WTC11 (cell line): ENCODE measurements at regions not wholly inside any gene's neighbourhood (a gene's known extent, or its start where the extent isn't known, plus 50 kb on each side); places are given as distances from the start of the nearest gene placed in this dataset.

ENCODE experiments used
- ATAC-seq: fragments of 200-7000 bp; cut with Tn5 transposase; 2 replicates; pipeline ENCODE4 v1.10.0; 2021; ENCODE audit warnings: mild to moderate bottlenecking, moderate library complexity
- CTCF ChIA-PET: fragments of 300-600 bp; sonication (Branson Sonifier 250); formaldehyde crosslinking; loops from one replicate; lab custom pipeline; 2021; ENCODE audit warnings: antibody characterized with exemption; lab: Charles Lee
- POLR2A ChIA-PET: fragments of 350-600 bp; sonication (Branson Sonifier 250); formaldehyde crosslinking; loops from one replicate; lab custom pipeline; 2021; ENCODE audit warnings: antibody characterized with exemption; lab: Charles Lee
- DNase-seq: peaks from one replicate; pipeline ENCODE4 v3.0.0; 2021; ENCODE audit warnings: low spot score
- H3K27ac Mint-ChIP-seq: 2 replicates; pipeline ENCODE4 v1.8.0; 2021; ENCODE audit warnings: mixed read lengths
- H3K27me3 Mint-ChIP-seq: 2 replicates; pipeline ENCODE4 v1.8.0; 2021; ENCODE audit warnings: low read depth, mild to moderate bottlenecking, moderate library complexity, mixed read lengths
- H3K36me3 Mint-ChIP-seq: 2 replicates; pipeline ENCODE4 v1.8.0; 2021; ENCODE audit warnings: mixed read lengths
- H3K4me1 Mint-ChIP-seq: 2 replicates; pipeline ENCODE4 v1.8.0; 2022; ENCODE audit warnings: mixed read lengths
- H3K4me3 Mint-ChIP-seq: 2 replicates; pipeline ENCODE4 v1.8.0; 2021; ENCODE audit warnings: mild to moderate bottlenecking, moderate library complexity, mixed read lengths
- H3K9me3 Mint-ChIP-seq: 2 replicates; pipeline ENCODE4 v1.8.0; 2021; ENCODE audit warnings: mixed read lengths
- CBFB ChIP-seq: sonication (generic); formaldehyde crosslinking; IDR thresholded peaks from 2 replicates; pipeline ENCODE4 v1.8.1; 2022; ENCODE audit warnings: mild to moderate bottlenecking, low read depth, missing genetic modification reagents
- FOXJ3 ChIP-seq: sonication (generic); formaldehyde crosslinking; IDR thresholded peaks from 2 replicates; pipeline ENCODE4 v1.9.0; 2021; ENCODE audit warnings: missing genetic modification reagents, mild to moderate bottlenecking, borderline replicate concordance
- HMGA2 ChIP-seq: fragments of 250-450 bp; sonication (Bioruptor Pico); IDR thresholded peaks from 2 replicates; pipeline ENCODE4 v1.4.0; 2021; ENCODE audit warnings: mild to moderate bottlenecking, moderate library complexity
- IRF2 ChIP-seq: sonication (generic); formaldehyde crosslinking; IDR thresholded peaks from 2 replicates; pipeline ENCODE4 v1.8.0; 2022; ENCODE audit warnings: low read depth, missing genetic modification reagents, borderline replicate concordance
- MXD4 ChIP-seq: fragments of 250-450 bp; sonication (Bioruptor Pico); IDR thresholded peaks from 2 replicates; pipeline ENCODE4 v1.8.0; 2021; ENCODE audit warnings: mild to moderate bottlenecking, moderate library complexity, borderline replicate concordance
- NFYB ChIP-seq: sonication (generic); formaldehyde crosslinking; conservative IDR thresholded peaks from 2 replicates; pipeline ENCODE4 v1.8.0; 2022; ENCODE audit warnings: low read depth, missing genetic modification reagents
- NR3C1 ChIP-seq: sonication (generic); formaldehyde crosslinking; conservative IDR thresholded peaks from 2 replicates; pipeline ENCODE4 v1.8.1; 2023; ENCODE audit warnings: low read depth, mild to moderate bottlenecking, missing genetic modification reagents
- TP53 ChIP-seq: sonication (generic); formaldehyde crosslinking; IDR thresholded peaks from 2 replicates; pipeline ENCODE4 v1.8.1; 2023; ENCODE audit warnings: mild to moderate bottlenecking, missing genetic modification reagents
- ZBTB21 ChIP-seq: sonication (generic); formaldehyde crosslinking; IDR thresholded peaks from 2 replicates; pipeline ENCODE4 v1.8.1; 2023; ENCODE audit warnings: mild to moderate bottlenecking, missing genetic modification reagents, borderline replicate concordance
- ZNF219 ChIP-seq: sonication (generic); formaldehyde crosslinking; IDR thresholded peaks from 2 replicates; pipeline ENCODE4 v1.8.0; 2023; ENCODE audit warnings: missing genetic modification reagents, mild to moderate bottlenecking, borderline replicate concordance
- ZNF263 ChIP-seq: sonication (generic); formaldehyde crosslinking; IDR thresholded peaks from 2 replicates; pipeline ENCODE4 v1.8.1; 2022; ENCODE audit warnings: low read depth, mild to moderate bottlenecking, moderate library complexity, missing genetic modification reagents
- ZNF317 ChIP-seq: sonication (generic); formaldehyde crosslinking; IDR thresholded peaks from 2 replicates; pipeline ENCODE4 v1.8.1; 2023; ENCODE audit warnings: low read depth, mild to moderate bottlenecking, moderate library complexity, missing genetic modification reagents, borderline replicate concordance
- TF ChIP-seq, protein P1 (sequence below): fragments of 250-450 bp; sonication (Bioruptor Pico); IDR thresholded peaks from 2 replicates; pipeline ENCODE4 v1.9.0; 2021; ENCODE audit warnings: moderate library complexity, mild to moderate bottlenecking, inconsistent platforms, borderline replicate concordance
- TF ChIP-seq, protein P2 (sequence below): sonication (generic); formaldehyde crosslinking; IDR thresholded peaks from 2 replicates; pipeline ENCODE4 v1.8.1; 2023; ENCODE audit warnings: mild to moderate bottlenecking, missing genetic modification reagents
- TF ChIP-seq, protein P3 (sequence below): sonication (generic); formaldehyde crosslinking; IDR thresholded peaks from 2 replicates; pipeline ENCODE4 v1.8.0; 2023; ENCODE audit warnings: missing genetic modification reagents
- TF ChIP-seq, protein P4 (sequence below): sonication (generic); formaldehyde crosslinking; IDR thresholded peaks from 2 replicates; pipeline ENCODE4 v1.8.1; 2023; ENCODE audit warnings: mild to moderate bottlenecking, missing genetic modification reagents, moderate library complexity
- TF ChIP-seq, protein P5 (sequence below): sonication (generic); formaldehyde crosslinking; IDR thresholded peaks from 2 replicates; pipeline ENCODE4 v1.8.0; 2022; ENCODE audit warnings: mild to moderate bottlenecking, missing genetic modification reagents
- TF ChIP-seq, protein P6 (sequence below): fragments of 250-450 bp; sonication (Bioruptor Pico); IDR thresholded peaks from 2 replicates; pipeline ENCODE4 v1.9.0; 2021; ENCODE audit warnings: mild to moderate bottlenecking, borderline replicate concordance
- TF ChIP-seq, protein P7 (sequence below): sonication (generic); formaldehyde crosslinking; IDR thresholded peaks from 2 replicates; pipeline ENCODE4 v1.8.0; 2022; ENCODE audit warnings: mild to moderate bottlenecking, missing genetic modification reagents
- TF ChIP-seq, protein P8 (sequence below): fragments of 250-450 bp; sonication (Bioruptor Pico); conservative IDR thresholded peaks from 2 replicates; pipeline ENCODE4 v1.9.0; 2021; ENCODE audit warnings: mild to moderate bottlenecking
- TF ChIP-seq, protein P9 (sequence below): sonication (generic); formaldehyde crosslinking; IDR thresholded peaks from 2 replicates; pipeline ENCODE4 v1.8.1; 2023; ENCODE audit warnings: mild to moderate bottlenecking, missing genetic modification reagents, moderate library complexity

DNA sequence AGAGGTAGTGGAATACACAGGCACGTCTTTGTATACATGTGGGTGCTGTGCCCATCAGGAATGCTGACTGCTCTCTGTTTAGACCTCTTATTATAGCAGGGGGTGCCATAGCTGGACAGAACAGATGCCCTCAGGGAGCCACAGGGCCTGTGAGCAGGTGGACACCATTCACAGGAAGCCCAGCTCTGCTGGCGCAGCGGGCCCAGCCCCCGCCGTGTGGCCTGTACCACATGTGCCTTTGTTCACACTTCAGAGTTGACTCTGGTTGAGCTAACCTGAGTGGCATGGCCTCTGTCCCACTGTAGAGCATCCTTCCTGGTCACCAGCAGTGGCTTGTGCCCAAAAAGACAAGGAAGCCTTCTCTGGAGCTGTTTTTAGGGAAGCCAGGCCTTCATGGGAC is 730.9 kb upstream of the ID2 start (continued):
- TF ChIP-seq, protein P1, sequence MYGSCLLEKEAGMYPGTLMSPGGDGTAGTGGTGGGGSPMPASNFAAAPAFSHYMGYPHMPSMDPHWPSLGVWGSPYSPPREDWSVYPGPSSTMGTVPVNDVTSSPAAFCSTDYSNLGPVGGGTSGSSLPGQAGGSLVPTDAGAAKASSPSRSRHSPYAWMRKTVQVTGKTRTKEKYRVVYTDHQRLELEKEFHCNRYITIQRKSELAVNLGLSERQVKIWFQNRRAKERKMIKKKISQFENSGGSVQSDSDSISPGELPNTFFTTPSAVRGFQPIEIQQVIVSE (CRISPR knock-in tag) = no peak
- TF ChIP-seq, protein P2, sequence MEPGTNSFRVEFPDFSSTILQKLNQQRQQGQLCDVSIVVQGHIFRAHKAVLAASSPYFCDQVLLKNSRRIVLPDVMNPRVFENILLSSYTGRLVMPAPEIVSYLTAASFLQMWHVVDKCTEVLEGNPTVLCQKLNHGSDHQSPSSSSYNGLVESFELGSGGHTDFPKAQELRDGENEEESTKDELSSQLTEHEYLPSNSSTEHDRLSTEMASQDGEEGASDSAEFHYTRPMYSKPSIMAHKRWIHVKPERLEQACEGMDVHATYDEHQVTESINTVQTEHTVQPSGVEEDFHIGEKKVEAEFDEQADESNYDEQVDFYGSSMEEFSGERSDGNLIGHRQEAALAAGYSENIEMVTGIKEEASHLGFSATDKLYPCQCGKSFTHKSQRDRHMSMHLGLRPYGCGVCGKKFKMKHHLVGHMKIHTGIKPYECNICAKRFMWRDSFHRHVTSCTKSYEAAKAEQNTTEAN = no peak
- TF ChIP-seq FOXJ3 (CRISPR knock-in tag) (no peak), ZBTB21 (CRISPR knock-in tag) (no peak)
- TF ChIP-seq, protein P3, sequence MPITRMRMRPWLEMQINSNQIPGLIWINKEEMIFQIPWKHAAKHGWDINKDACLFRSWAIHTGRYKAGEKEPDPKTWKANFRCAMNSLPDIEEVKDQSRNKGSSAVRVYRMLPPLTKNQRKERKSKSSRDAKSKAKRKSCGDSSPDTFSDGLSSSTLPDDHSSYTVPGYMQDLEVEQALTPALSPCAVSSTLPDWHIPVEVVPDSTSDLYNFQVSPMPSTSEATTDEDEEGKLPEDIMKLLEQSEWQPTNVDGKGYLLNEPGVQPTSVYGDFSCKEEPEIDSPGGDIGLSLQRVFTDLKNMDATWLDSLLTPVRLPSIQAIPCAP (CRISPR knock-in tag) = no peak
- TF ChIP-seq, protein P4, sequence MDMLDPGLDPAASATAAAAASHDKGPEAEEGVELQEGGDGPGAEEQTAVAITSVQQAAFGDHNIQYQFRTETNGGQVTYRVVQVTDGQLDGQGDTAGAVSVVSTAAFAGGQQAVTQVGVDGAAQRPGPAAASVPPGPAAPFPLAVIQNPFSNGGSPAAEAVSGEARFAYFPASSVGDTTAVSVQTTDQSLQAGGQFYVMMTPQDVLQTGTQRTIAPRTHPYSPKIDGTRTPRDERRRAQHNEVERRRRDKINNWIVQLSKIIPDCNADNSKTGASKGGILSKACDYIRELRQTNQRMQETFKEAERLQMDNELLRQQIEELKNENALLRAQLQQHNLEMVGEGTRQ (CRISPR knock-in tag) = no peak

DNA sequence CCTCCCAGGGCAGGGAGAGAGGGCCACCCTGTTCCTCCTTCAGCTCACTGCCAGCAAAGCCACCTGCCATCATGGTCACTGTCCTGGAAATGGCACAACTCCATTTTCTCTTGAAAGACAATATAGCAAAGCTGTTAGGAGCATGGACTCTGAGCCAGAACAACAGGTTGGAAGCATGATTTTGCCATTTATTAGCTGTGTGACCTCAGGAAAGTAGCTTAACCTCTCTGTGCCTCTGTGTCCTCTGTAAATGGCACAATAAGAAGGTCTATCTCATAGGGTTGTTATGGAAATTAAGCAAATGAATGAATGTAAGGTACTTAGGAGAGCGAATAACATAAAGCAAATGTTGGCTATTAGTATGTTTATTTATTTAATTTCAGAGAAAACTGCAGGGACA is 730.4 kb upstream of the ID2 start:
- ChIA-PET CTCF (interaction anchor here (0.5 kb wide), 1 partner anchor 435 kb away, joined by 5 read pairs; no protein-coding TSS in a partner anchor), POLR2A (no interaction called here)
- TF ChIP-seq CBFB (CRISPR knock-in tag) (no peak), MXD4 (CRISPR knock-in tag) (no peak), ZNF219 (CRISPR knock-in tag) (no peak), ZNF317 (CRISPR knock-in tag) (no peak), TP53 (CRISPR knock-in tag) (no peak), ZNF263 (no peak), NR3C1 (CRISPR knock-in tag) (no peak), HMGA2 (CRISPR knock-in tag) (no peak), NFYB (CRISPR knock-in tag) (no peak), IRF2 (CRISPR knock-in tag) (no peak)
- TF ChIP-seq, protein P5, sequence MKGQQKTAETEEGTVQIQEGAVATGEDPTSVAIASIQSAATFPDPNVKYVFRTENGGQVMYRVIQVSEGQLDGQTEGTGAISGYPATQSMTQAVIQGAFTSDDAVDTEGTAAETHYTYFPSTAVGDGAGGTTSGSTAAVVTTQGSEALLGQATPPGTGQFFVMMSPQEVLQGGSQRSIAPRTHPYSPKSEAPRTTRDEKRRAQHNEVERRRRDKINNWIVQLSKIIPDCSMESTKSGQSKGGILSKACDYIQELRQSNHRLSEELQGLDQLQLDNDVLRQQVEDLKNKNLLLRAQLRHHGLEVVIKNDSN (CRISPR knock-in tag) = no peak
- TF ChIP-seq, protein P6, sequence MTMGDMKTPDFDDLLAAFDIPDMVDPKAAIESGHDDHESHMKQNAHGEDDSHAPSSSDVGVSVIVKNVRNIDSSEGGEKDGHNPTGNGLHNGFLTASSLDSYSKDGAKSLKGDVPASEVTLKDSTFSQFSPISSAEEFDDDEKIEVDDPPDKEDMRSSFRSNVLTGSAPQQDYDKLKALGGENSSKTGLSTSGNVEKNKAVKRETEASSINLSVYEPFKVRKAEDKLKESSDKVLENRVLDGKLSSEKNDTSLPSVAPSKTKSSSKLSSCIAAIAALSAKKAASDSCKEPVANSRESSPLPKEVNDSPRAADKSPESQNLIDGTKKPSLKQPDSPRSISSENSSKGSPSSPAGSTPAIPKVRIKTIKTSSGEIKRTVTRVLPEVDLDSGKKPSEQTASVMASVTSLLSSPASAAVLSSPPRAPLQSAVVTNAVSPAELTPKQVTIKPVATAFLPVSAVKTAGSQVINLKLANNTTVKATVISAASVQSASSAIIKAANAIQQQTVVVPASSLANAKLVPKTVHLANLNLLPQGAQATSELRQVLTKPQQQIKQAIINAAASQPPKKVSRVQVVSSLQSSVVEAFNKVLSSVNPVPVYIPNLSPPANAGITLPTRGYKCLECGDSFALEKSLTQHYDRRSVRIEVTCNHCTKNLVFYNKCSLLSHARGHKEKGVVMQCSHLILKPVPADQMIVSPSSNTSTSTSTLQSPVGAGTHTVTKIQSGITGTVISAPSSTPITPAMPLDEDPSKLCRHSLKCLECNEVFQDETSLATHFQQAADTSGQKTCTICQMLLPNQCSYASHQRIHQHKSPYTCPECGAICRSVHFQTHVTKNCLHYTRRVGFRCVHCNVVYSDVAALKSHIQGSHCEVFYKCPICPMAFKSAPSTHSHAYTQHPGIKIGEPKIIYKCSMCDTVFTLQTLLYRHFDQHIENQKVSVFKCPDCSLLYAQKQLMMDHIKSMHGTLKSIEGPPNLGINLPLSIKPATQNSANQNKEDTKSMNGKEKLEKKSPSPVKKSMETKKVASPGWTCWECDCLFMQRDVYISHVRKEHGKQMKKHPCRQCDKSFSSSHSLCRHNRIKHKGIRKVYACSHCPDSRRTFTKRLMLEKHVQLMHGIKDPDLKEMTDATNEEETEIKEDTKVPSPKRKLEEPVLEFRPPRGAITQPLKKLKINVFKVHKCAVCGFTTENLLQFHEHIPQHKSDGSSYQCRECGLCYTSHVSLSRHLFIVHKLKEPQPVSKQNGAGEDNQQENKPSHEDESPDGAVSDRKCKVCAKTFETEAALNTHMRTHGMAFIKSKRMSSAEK = no peak
- TF ChIP-seq, protein P7, sequence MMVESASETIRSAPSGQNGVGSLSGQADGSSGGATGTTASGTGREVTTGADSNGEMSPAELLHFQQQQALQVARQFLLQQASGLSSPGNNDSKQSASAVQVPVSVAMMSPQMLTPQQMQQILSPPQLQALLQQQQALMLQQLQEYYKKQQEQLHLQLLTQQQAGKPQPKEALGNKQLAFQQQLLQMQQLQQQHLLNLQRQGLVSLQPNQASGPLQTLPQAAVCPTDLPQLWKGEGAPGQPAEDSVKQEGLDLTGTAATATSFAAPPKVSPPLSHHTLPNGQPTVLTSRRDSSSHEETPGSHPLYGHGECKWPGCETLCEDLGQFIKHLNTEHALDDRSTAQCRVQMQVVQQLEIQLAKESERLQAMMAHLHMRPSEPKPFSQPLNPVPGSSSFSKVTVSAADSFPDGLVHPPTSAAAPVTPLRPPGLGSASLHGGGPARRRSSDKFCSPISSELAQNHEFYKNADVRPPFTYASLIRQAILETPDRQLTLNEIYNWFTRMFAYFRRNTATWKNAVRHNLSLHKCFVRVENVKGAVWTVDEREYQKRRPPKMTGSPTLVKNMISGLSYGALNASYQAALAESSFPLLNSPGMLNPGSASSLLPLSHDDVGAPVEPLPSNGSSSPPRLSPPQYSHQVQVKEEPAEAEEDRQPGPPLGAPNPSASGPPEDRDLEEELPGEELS (CRISPR knock-in tag) = no peak
- TF ChIP-seq, protein P8, sequence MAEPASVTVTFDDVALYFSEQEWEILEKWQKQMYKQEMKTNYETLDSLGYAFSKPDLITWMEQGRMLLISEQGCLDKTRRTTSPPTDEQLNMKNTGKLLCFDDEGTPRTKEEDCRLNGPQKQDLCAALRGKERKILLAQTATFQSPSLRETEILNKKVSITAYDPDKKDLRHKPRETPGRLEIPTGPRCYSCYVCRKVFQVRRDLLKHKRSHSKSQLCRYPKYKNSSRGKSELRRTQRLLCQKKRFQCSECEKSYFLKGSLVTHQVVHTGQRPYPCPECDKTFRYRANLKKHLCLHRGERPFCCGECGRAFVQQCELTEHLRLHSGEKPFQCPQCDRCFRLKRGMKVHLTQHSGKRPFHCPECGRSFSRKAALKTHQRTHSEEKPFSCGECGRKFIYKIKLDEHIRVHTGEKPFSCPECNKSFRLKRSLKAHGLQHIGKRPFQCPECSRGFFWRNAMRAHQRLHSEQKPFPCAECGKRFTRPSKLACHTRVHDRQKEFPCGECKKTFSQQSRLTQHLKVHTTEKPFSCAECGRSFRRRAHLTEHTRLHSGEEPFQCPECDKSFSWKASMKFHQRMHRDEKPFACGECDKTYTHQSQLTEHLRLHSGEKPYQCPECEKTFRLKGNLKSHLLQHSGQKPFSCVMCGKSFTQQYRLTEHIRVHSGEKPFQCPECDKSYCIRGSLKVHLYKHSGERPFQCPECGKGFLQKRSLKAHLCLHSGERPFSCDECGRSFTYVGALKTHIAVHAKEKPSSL = no peak
- TF ChIP-seq, protein P9, sequence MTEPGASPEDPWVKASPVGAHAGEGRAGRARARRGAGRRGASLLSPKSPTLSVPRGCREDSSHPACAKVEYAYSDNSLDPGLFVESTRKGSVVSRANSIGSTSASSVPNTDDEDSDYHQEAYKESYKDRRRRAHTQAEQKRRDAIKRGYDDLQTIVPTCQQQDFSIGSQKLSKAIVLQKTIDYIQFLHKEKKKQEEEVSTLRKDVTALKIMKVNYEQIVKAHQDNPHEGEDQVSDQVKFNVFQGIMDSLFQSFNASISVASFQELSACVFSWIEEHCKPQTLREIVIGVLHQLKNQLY = no peak

More for the DNA sequence above, 730.4 kb upstream of the ID2 start:
- ATAC-seq (no peak), DNase-seq (no peak)
- H3K36me3 Mint-ChIP-seq = no peaks in the 10 kb centered on the region
- peaks cover 3% of the 10 kb centered on the region; the same call in 1 of the 2 replicates for H3K27me3 Mint-ChIP-seq
- no peak overlapping the region for H3K27ac Mint-ChIP-seq
- no peaks in the 10 kb centered on the region for H3K9me3 Mint-ChIP-seq
- H3K4me1 Mint-ChIP-seq = peaks cover 22% of the 10 kb centered on the region
- H3K4me3 Mint-ChIP-seq = no peak overlapping the region
